IMR-90 (cell line): ENCODE measurements at regions not wholly inside any gene's neighbourhood (a gene's known extent, or its start where the extent isn't known, plus 50 kb on each side); places are given as distances from the start of the nearest gene placed in this dataset.

Experiments
- ATAC-seq: fragments of 200-7000 bp; cut with Tn5 transposase; 2 replicates; pipeline ENCODE4 v1.9.1; 2020; ENCODE audit warnings: low read depth, mild to moderate bottlenecking, moderate library complexity
- BruUV-seq: library from RNA; stranded (reverse); fragments of 400-500 nt; replicated peaks from 2 replicates; lab custom pipeline; 2021; lab: Mats Ljungman, UMichigan
- CTCF ChIA-PET: fragments of 300-600 bp; formaldehyde crosslinking; extraction: SDS; loops from one replicate; lab custom pipeline; 2021; ENCODE audit warnings: antibody characterized with exemption; lab: Yijun Ruan, JAX
- POLR2A ChIA-PET: fragments of 300-600 bp; sonication (Branson Sonifier 250); formaldehyde crosslinking; loops from one replicate; lab custom pipeline; 2022; ENCODE audit warnings: antibody characterized with exemption; ENCODE audit not compliant: unreplicated experiment; lab: Charles Lee
- DNase-seq: peaks from one replicate; pipeline ENCODE4 v3.0.0; 2013
- H2AFZ ChIP-seq: replicated peaks from 2 replicates; pipeline ENCODE3; 2013; ENCODE audit warnings: low read length, mild to moderate bottlenecking; ENCODE audit not compliant: poor library complexity
- H2AK5ac ChIP-seq: 2 replicates; pipeline ENCODE4 v1.6.1; 2013; ENCODE audit warnings: low read depth, low read length, inconsistent platforms
- H2AK9ac ChIP-seq: replicated peaks from 2 replicates; pipeline ENCODE3; 2013; ENCODE audit warnings: mild to moderate bottlenecking, low read depth, low read length, moderate library complexity; ENCODE audit not compliant: poor library complexity
- H2BK120ac ChIP-seq: 2 replicates; pipeline ENCODE4 v1.6.1; 2013; ENCODE audit warnings: low read depth, low read length, inconsistent platforms
- H2BK15ac ChIP-seq: 3 replicates; pipeline ENCODE4 v1.6.1; 2013; ENCODE audit warnings: low read depth, low read length, inconsistent platforms
- H2BK20ac ChIP-seq: 2 replicates; pipeline ENCODE4 v1.6.1; 2013; ENCODE audit warnings: low read depth, mild to moderate bottlenecking, inconsistent platforms, low read length, moderate library complexity
- H2BK5ac ChIP-seq: 2 replicates; pipeline ENCODE4 v1.6.1; 2013; ENCODE audit warnings: mild to moderate bottlenecking, low read depth, low read length, inconsistent platforms; ENCODE audit not compliant: poor library complexity, severe bottlenecking
- H3K14ac ChIP-seq: replicated peaks from 2 replicates; pipeline ENCODE4 v1.6.1; 2013; ENCODE audit warnings: low read depth, low read length, inconsistent platforms
- H3K18ac ChIP-seq: 2 replicates; pipeline ENCODE4 v1.6.1; 2013; ENCODE audit warnings: low read depth, low read length, control low read depth
- H3K23ac ChIP-seq: 2 replicates; pipeline ENCODE4 v1.6.1; 2013; ENCODE audit warnings: low read depth, low read length, inconsistent platforms
- H3K27ac ChIP-seq: 2 replicates; pipeline ENCODE4 v1.5.1; 2013; ENCODE audit warnings: mild to moderate bottlenecking, control low read depth, low read length; ENCODE audit not compliant: insufficient read depth
- H3K27me3 ChIP-seq: 2 replicates; pipeline ENCODE4 v1.6.1; 2013; ENCODE audit warnings: low read length; ENCODE audit not compliant: control insufficient read depth, insufficient read depth
- H3K36me3 ChIP-seq: 2 replicates; pipeline ENCODE4 v1.6.1; 2013; ENCODE audit warnings: low read length, mixed read lengths; ENCODE audit not compliant: control insufficient read depth, insufficient read depth
- H3K4ac ChIP-seq: 2 replicates; pipeline ENCODE4 v1.6.1; 2013; ENCODE audit warnings: low read depth, low read length, inconsistent platforms
- H3K4me1 ChIP-seq: 2 replicates; pipeline ENCODE4 v1.6.1; 2013; ENCODE audit warnings: low read length, mixed read lengths; ENCODE audit not compliant: control insufficient read depth, insufficient read depth
- H3K4me2 ChIP-seq: 2 replicates; pipeline ENCODE4 v1.6.1; 2013; ENCODE audit warnings: low read depth, mild to moderate bottlenecking, control low read depth, low read length, moderate library complexity
- H3K4me3 ChIP-seq: 2 replicates; pipeline ENCODE4 v1.5.1; 2013; ENCODE audit warnings: low read depth, mild to moderate bottlenecking, control low read depth, low read length, moderate library complexity; ENCODE audit not compliant: insufficient read depth
- H3K56ac ChIP-seq: 2 replicates; pipeline ENCODE4 v1.6.1; 2013; ENCODE audit warnings: low read length, inconsistent platforms; ENCODE audit not compliant: insufficient read depth; ENCODE audit errors: extremely low read depth
- H3K79me1 ChIP-seq, 2 experiments: 2 replicates each; pipeline ENCODE4 v1.6.1; 2013; ENCODE audit warnings: low read length in 2 of 2, inconsistent platforms in 1 of 2, low read depth in 1 of 2
- H3K9ac ChIP-seq: 2 replicates; pipeline ENCODE4 v1.6.1; 2013; ENCODE audit warnings: low read depth, low read length, control low read depth
- H3K9me1 ChIP-seq: 2 replicates; pipeline ENCODE4 v1.6.1; 2013; ENCODE audit warnings: low read length, inconsistent platforms; ENCODE audit not compliant: insufficient read depth
- H3K9me3 ChIP-seq: 2 replicates; pipeline ENCODE4 v1.6.1; 2013; ENCODE audit warnings: low read length; ENCODE audit not compliant: control insufficient read depth, insufficient read depth
- H4K20me1 ChIP-seq: 2 replicates; pipeline ENCODE4 v1.6.1; 2013; ENCODE audit warnings: low read length, inconsistent platforms; ENCODE audit not compliant: insufficient read depth
- H4K5ac ChIP-seq: 2 replicates; pipeline ENCODE4 v1.6.1; 2013; ENCODE audit warnings: mild to moderate bottlenecking, low read depth, low read length, control low read depth
- H4K8ac ChIP-seq, 2 experiments: 2 replicates each; pipeline ENCODE4 v1.6.1; 2013; ENCODE audit warnings: low read depth in 2 of 2, low read length in 2 of 2, control low read depth in 1 of 2, inconsistent platforms in 1 of 2
- H4K91ac ChIP-seq: 2 replicates; pipeline ENCODE4 v1.6.1; 2013; ENCODE audit warnings: low read depth, low read length, inconsistent platforms; ENCODE audit not compliant: insufficient read depth
- BHLHE40 ChIP-seq: fragments of 150-350 bp; IDR thresholded peaks from 2 replicates; pipeline ENCODE4 v1.6.1; 2016; ENCODE audit warnings: mild to moderate bottlenecking, low read depth, low read length
- CEBPB ChIP-seq: IDR thresholded peaks from 2 replicates; pipeline ENCODE4 v1.6.1; 2012; ENCODE audit warnings: low read depth, low read length, improper control_type of control experiment
- CHD1 ChIP-seq: IDR thresholded peaks from 2 replicates; pipeline ENCODE4 v1.6.1; 2012; ENCODE audit warnings: low read depth, low read length, improper control_type of control experiment
- CTCF ChIP-seq: conservative IDR thresholded peaks from 2 replicates; pipeline ENCODE4 v1.5.1; 2012; ENCODE audit warnings: mild to moderate bottlenecking, low read depth, low read length, improper control_type of control experiment
- ELK1 ChIP-seq: fragments of 150-350 bp; IDR thresholded peaks from 2 replicates; pipeline ENCODE4 v1.6.1; 2016; ENCODE audit warnings: low read depth, mild to moderate bottlenecking, low read length, moderate library complexity, borderline replicate concordance
- FOS ChIP-seq: fragments of 150-350 bp; IDR thresholded peaks from 2 replicates; pipeline ENCODE4 v1.6.1; 2016; ENCODE audit warnings: low read depth, low read length
- MAFK ChIP-seq: IDR thresholded peaks from 2 replicates; pipeline ENCODE4 v1.6.1; 2012; ENCODE audit warnings: low read depth, low read length, improper control_type of control experiment
- MAZ ChIP-seq: IDR thresholded peaks from 2 replicates; pipeline ENCODE4 v1.6.1; 2012; ENCODE audit warnings: low read depth, mild to moderate bottlenecking, low read length, improper control_type of control experiment, moderate library complexity, borderline replicate concordance
- NFE2L2 ChIP-seq: fragments of 150-350 bp; IDR thresholded peaks from 2 replicates; pipeline ENCODE4 v1.6.1; 2016; ENCODE audit warnings: low read depth, mild to moderate bottlenecking, low read length
- RAD21 ChIP-seq: IDR thresholded peaks from 2 replicates; pipeline ENCODE4 v1.6.1; 2012; ENCODE audit warnings: low read length, improper control_type of control experiment
- RCOR1 ChIP-seq: IDR thresholded peaks from 2 replicates; pipeline ENCODE4 v1.6.1; 2012; ENCODE audit warnings: mild to moderate bottlenecking, low read length, improper control_type of control experiment; ENCODE audit not compliant: insufficient replicate concordance
- RFX5 ChIP-seq: IDR thresholded peaks from 2 replicates; pipeline ENCODE4 v1.8.0; 2012; ENCODE audit warnings: low read depth, mild to moderate bottlenecking, low read length, moderate library complexity
- SMC3 ChIP-seq: fragments of 150-350 bp; IDR thresholded peaks from 2 replicates; pipeline ENCODE4 v1.6.1; 2016; ENCODE audit warnings: low read depth, mild to moderate bottlenecking, antibody characterized with exemption, low read length, moderate library complexity
- WGBS, 2 experiments: methylation state at CpG; one replicate each; pipeline versions ENCODE4 v1.1.5 to v1.1.7; 2013; ENCODE audit warnings: missing lambda C conversion rate in 2 of 2; ENCODE audit not compliant: insufficient read length in 1 of 2; ENCODE audit errors: extremely low coverage in 2 of 2; 5-methylcytosine and 5-hydroxymethylcytosine counted together
- dilution Hi-C: fragments of 300-500 bp; cut with HindIII; formaldehyde crosslinking; loops from one replicate; pipeline ENCODE4 v1.14.3; 2018; ENCODE audit warnings: low sequenced_read_pairs; ENCODE audit not compliant: unreplicated experiment
- in situ Hi-C: fragments of 300-500 bp; cut with MboI; formaldehyde crosslinking; loops from 3 replicates; pipeline ENCODE4 v1.14.3; 2019; ENCODE audit warnings: low sequenced_read_pairs, inconsistent platforms, mixed read lengths
- intact Hi-C: fragments of 100-400 bp; cut with micrococcal nuclease; formaldehyde crosslinking; loops from 2 replicates; pipeline ENCODE4 v1.10.0; 2022

- H3K14ac ChIP-seq: no peak overlapping the region
- in situ Hi-C loops (no loop called here), intact Hi-C loops (no loop called here), dilution Hi-C loops (no loop called here)
- no peak overlapping the region for H3K4me3 ChIP-seq
- peaks cover 2% of the 10 kb centered on the region; the same call in 1 of the 2 replicates for H3K9me3 ChIP-seq
- no peaks in the 10 kb centered on the region for H3K36me3 ChIP-seq
- no peak overlapping the region for H2AK5ac ChIP-seq
- no peak overlapping the region for H3K23ac ChIP-seq
- WGBS, 2 experiments: 93% methylated on average over 17 of the region's 30 CpGs; no CpG with 5 or more reads in 1 of the 2 experiments
- no peak overlapping the region for H2BK120ac ChIP-seq
- no peak overlapping the region for H3K4ac ChIP-seq
- ChIA-PET POLR2A (no interaction called here), CTCF (no interaction called here)
- H3K79me1 ChIP-seq: no peaks in the 10 kb centered on the region
- no peak overlapping the region for H4K91ac ChIP-seq
- H2BK20ac ChIP-seq: no peak overlapping the region
- H4K8ac ChIP-seq: no peak overlapping the region
- no peak overlapping the region for H3K9ac ChIP-seq
- TF ChIP-seq CHD1: no peak
- TF ChIP-seq CEBPB: no peak
- no peak for TF ChIP-seq NFE2L2
- TF ChIP-seq ELK1: no peak
- TF ChIP-seq RCOR1: no peak
- no peak for TF ChIP-seq RFX5
- TF ChIP-seq CTCF: no peak
- no peak for TF ChIP-seq MAFK
- TF ChIP-seq RAD21: no peak
- TF ChIP-seq BHLHE40: no peak
- no peak for TF ChIP-seq MAZ
- TF ChIP-seq FOS: no peak
- TF ChIP-seq SMC3: no peak
- H4K5ac ChIP-seq: no peak overlapping the region
- no peak overlapping the region for H2BK15ac ChIP-seq
- no peak overlapping the region for H2AFZ ChIP-seq
- no TSS peak for BruUV-seq
- no peak overlapping the region for H3K27ac ChIP-seq
- H3K18ac ChIP-seq: no peak overlapping the region
- H2BK5ac ChIP-seq: no peak overlapping the region
- no peak overlapping the region for H3K4me2 ChIP-seq
- H4K20me1 ChIP-seq: no peaks in the 10 kb centered on the region
- no peaks in the 10 kb centered on the region for H3K9me1 ChIP-seq
- DNase-seq (no peak), ATAC-seq (no peak)
- H2AK9ac ChIP-seq: no peak overlapping the region
- peaks cover 41% of the 10 kb centered on the region for H3K27me3 ChIP-seq
- H3K4me1 ChIP-seq: no peaks in the 10 kb centered on the region
- H3K56ac ChIP-seq: no peak overlapping the region
Observed at GRCh38 chr9:96050048-96050860, 174.8 kb downstream of the ERCC6L2 start.
